GM10266 (cell line): ENCODE measurements at regions not wholly inside any gene's neighbourhood (a gene's known extent, or its start where the extent isn't known, plus 50 kb on each side); places are given as distances from the start of the nearest gene placed in this dataset.

Experiments used
- DNase-seq: peaks from one replicate; pipeline ENCODE4 v3.0.0; 2012; ENCODE audit errors: extremely low spot score
- TF ChIP-seq, protein P1 (sequence below): IDR thresholded peaks from 2 replicates; pipeline ENCODE4 v1.5.1; 2012; ENCODE audit warnings: mild to moderate bottlenecking, low read depth; ENCODE audit not compliant: control insufficient read depth, insufficient read depth; ENCODE audit errors: missing control alignments

DNA sequence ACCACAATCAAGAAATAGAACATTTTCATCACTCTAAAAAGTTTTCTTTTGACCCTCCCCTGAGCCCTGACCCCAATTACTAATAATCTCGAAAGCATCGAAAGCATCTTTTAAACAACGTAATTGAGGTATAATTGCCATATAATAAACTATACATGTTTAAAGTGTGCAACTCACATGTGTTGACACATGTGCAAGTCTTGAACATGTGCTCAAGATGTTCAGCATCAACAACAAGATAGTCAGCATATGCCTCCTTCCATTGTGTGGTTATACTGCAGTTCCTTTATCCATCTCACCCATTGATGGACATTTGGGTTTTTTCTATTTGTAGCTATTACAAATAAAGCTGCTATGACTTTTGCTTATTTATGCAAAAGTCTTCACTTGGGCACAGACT lies 90.7 kb downstream of the RIPK4 start:
- DNase-seq: no peak
- TF ChIP-seq, protein P1, sequence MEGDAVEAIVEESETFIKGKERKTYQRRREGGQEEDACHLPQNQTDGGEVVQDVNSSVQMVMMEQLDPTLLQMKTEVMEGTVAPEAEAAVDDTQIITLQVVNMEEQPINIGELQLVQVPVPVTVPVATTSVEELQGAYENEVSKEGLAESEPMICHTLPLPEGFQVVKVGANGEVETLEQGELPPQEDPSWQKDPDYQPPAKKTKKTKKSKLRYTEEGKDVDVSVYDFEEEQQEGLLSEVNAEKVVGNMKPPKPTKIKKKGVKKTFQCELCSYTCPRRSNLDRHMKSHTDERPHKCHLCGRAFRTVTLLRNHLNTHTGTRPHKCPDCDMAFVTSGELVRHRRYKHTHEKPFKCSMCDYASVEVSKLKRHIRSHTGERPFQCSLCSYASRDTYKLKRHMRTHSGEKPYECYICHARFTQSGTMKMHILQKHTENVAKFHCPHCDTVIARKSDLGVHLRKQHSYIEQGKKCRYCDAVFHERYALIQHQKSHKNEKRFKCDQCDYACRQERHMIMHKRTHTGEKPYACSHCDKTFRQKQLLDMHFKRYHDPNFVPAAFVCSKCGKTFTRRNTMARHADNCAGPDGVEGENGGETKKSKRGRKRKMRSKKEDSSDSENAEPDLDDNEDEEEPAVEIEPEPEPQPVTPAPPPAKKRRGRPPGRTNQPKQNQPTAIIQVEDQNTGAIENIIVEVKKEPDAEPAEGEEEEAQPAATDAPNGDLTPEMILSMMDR: no peak

DNA sequence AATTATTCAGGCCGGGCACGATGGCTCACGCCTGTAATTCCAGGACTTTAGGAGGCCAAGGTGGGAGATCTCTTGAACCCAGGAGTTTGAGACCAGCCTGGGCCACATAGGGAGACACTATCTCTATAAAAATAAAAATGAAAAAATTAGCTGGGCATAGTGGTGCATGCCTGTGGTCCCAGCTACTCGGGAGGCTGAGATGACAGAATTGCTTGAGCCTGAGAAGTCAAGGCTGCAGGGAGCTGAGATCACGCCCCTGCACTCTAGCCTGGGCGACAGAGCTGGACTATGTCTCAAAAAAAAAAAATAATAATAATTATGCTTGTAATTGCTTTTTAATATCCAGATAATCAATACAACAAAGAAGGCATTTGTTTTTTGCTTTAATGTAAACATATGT lies 91.3 kb downstream of the RIPK4 start:
- no peak for DNase-seq

DNA sequence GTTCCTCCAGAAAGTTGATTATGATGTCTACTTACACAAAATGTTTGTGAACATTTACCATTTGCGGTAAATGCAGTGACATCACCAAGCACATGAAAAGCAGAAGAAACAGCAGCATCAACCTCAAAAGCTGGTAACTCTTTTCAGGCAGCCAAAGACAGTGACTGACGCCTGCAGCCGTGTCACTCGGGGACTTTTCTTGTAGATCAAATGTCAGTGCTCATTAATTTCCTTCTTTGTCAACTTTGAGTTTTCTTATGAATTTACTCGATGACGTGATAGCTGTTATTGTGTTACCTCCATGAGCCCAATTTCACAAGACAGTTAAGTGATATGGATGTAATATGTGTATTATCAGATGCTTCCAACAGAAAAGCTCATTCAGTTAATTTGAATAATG lies 92.5 kb downstream of the RIPK4 start:
- DNase-seq: no peak
- TF ChIP-seq, protein P1: no peak

More for the DNA sequence above, 91.3 kb downstream of the RIPK4 start:
- TF ChIP-seq, protein P1: no peak

DNA sequence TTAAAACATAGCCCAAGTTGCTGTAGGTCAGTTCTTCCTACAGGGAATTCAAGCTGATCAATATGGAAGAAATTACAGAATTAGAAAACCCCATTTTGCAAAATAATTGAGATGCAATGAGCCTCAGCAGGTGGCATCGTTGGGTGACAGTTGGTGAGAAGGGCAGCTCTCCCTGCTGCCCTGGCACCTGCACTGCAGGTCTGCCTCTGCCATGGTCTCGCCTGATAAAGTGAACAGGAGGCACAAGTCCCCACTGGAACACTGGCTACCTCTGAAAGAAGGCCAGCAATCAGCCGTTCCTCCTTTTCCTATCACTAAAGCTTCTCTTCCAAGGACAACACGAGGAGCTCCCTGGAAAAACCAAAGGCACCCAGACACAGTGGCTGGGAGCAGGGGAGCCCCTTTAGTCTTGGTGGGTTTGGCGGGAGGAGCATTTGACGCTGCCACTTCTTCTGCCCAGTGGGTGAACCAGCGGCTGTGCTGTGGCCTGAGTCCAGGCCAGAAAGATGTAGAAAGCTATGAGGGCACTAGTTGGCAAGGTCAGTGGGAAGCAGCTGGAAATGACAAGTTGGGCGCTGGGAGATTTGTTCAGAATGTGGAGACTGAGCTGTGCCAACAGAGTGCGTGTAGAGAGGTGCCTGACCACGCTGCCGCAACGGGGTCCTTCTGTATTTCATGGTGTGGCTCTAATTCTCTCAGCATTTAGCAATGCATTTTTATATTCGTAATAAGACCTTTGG lies 93.1 kb downstream of the RIPK4 start:
- TF ChIP-seq, protein P1: no peak
- DNase-seq: no peak

DNA sequence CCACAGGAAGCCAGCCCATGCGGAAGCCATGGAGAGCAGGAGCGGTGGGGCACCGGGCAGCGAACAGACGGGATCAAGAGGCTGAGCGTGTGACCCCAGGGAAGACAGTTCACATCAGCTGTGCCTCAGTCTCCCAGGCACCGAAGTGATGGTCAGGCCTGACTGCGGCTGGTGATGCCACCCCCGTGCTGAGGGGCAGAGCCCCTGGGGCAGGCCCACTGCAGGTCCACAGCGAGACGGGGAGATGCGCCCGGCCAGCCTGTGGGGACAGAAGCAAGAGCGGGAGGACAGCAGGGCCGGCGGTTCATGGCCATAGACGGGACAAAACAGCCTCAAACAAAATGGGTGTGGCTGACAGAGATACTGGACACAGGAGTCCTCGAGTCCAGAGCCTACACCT lies 93.8 kb downstream of the RIPK4 start:
- TF ChIP-seq, protein P1: no peak
- DNase-seq: no peak

DNA sequence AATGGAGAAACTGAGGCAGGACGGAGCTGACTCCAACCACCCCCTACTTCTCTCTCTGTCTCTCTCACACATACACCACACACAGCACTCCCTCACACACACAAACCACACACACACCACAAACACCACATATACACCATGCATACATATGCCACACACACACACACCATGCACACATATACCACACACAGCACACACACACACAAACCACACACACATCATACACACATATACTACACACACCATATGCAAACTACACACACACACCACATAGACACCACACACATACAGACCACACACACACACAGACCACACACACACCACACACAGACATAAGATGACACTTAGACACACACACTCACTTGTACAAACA lies 94.3 kb downstream of the RIPK4 start:
- DNase-seq: no peak

More for the DNA sequence above, 94.3 kb downstream of the RIPK4 start:
- TF ChIP-seq, protein P1: no peak
